Mammary epithelial cell (primary cell): ENCODE measurements at regions not wholly inside any gene's neighbourhood (a gene's known extent, or its start where the extent isn't known, plus 50 kb on each side); places are given as distances from the start of the nearest gene placed in this dataset.
"Not testable (repeated sequence)": the region's sequence is repeated elsewhere in the genome, so short reads cannot be mapped to it uniquely, and the experiment has no call there.

Source experiments
- CTCF ChIP-seq, 2 donors: IDR thresholded peaks in 1 of 2; conservative IDR thresholded peaks in 1 of 2; 2 replicates each; pipeline ENCODE4 v1.5.1; 2011 to 2012; ENCODE audit warnings: inconsistent platforms in 2 of 2, low read length in 2 of 2, mild to moderate bottlenecking in 2 of 2, control low read depth in 1 of 2, low read depth in 1 of 2; ENCODE audit not compliant: insufficient read depth in 1 of 2; ENCODE audit errors: extremely low read depth in 1 of 2
- EZH2 ChIP-seq: IDR thresholded peaks from 2 replicates; pipeline ENCODE4 v1.6.1; 2012; ENCODE audit warnings: low read length, inconsistent platforms, borderline replicate concordance

GRCh38 chr15:69769336-69769735 is 316.7 kb downstream of the RPLP1 start:
- TF ChIP-seq CTCF (conservative IDR thresholded peaks at IDR 0.05 in 1 of 2, IDR thresholded peaks at IDR 0.05 in 1 of 2; ENCODE audit: extremely low read depth in 1 of 2, insufficient read depth in 1 of 2, low read depth in 1 of 2, low read length in 2 of 2); EZH2: not testable (repeated sequence)
